GM19438 (cell line): ENCODE measurements at regions not wholly inside any gene's neighbourhood (a gene's known extent, or its start where the extent isn't known, plus 50 kb on each side); places are given as distances from the start of the nearest gene placed in this dataset.
"Not testable (repeated sequence)": the region's sequence is repeated elsewhere in the genome, so short reads cannot be mapped to it uniquely, and the experiment has no call there.

Experiments used
- ATAC-seq: cut with Tn5 transposase; IDR thresholded peaks from one replicate; pipeline ENCODE4 v1.9.1; 2021; ENCODE audit warnings: low read depth; ENCODE audit not compliant: unreplicated experiment

DNA sequence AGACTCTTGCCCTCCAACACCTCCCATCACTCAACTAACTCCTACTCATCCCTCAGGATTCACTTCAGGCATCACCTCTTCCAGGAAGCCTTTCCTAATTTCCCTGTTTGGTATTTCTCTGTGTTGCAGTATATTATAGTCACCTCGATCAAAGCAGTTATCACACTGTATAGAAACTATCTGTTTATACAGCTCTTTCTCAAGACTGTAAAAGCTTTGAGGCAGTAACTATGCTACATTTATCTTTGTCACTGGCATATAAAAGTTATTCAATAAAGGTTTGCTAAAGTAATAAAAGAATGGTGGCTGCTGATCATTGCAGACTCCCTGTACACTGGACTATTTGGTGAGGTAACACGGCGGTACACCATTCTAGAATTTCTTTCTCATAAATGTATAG is 284.9 kb downstream of the PAX3 start:
- no peak for ATAC-seq

GRCh38 chr2:222000326-222000725 is 298.5 kb downstream of the PAX3 start:
- no peak for ATAC-seq

DNA sequence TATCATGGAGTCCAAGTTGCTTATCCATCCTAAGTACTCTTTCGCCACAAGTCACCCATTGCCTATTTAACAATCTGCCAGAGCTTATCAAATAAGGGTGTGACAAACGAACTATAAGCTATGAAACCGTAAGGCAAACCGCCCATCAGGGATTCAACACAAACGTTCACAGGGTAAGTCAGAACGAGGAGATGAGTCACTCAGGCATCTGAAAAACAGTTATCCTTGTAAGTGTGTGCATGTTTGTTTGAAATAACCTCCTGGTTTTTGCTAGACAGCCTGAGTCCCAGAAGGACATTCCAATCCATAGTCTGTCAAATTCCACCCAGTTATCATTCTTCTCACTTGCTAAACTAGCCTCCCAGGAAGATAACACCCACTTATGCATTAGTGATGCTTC is 299.1 kb downstream of the PAX3 start:
- ATAC-seq: no peak

DNA sequence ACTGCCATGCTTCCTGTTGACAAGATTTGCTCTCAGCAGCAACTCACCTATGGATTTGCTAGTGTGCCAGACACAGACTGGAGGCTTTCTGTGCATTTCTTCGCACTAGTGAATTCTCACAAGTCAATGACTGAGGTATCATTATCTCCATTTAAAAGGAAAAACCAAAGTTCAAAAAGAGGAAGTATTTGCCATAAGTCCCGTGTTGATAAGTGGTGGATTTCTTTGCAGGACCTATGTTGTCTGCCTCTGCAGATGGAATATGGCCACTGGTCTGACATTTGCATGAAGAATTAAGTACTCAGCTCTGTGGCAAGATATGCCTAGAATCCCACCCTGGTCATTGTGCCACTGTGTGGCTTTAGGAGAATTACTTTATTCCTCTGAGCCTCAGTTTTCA is 299.6 kb downstream of the PAX3 start:
- ATAC-seq: no peak

- ATAC-seq: no peak
Observed at GRCh38 chr2:221997683-221998082, 301.1 kb downstream of the PAX3 start.

DNA sequence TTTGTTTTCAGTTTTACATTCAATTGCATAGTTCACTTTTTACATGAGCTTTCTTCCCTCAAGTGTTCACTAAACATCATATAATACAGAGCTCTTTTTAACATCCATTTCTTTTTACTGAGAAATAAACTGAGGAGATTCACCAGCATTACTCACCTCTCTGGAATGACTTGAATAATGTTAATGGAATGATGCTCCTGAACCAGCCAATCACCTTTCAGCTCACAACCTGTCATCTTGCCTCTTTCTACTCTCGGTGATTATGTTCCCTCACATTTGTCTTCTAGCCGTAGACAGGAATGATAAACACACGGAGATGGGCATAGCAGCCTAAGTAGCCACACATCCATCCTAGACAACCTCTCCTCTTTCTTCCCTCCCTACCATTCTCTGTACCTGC is 301.7 kb downstream of the PAX3 start:
- no peak for ATAC-seq

GRCh38 chr2:221994926-221995325 is 303.9 kb downstream of the PAX3 start:
- no peak for ATAC-seq

DNA sequence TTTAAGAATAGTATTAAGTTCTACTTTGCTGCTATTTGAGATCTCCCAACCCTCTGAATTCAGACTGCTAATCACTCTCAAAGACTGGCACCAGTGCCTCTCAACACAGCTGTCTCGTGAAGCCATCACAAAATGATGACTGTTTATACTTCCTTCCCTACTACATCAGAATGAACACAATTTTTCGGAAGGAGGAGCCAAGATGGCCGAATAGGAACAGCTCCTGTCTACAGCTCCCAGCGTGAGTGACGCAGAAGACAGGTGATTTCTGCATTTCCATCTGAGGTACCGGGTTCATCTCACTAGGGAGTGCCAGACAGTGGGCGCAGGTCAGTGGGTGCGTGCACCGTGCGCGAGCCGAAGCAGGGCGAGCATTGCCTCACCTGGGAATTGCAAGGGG is 314.4 kb downstream of the PAX3 start:
- not testable (repeated sequence) for ATAC-seq

- no peak for ATAC-seq
Observed at GRCh38 chr2:221981912-221982470, 316.8 kb downstream of the PAX3 start.

- no peak for ATAC-seq
Observed at GRCh38 chr2:221975151-221975550, 323.6 kb downstream of the PAX3 start.

GRCh38 chr2:221973902-221974301 is 324.9 kb downstream of the PAX3 start:
- no peak for ATAC-seq

GRCh38 chr2:221973502-221973901 is 325.3 kb downstream of the PAX3 start:
- no peak for ATAC-seq

DNA sequence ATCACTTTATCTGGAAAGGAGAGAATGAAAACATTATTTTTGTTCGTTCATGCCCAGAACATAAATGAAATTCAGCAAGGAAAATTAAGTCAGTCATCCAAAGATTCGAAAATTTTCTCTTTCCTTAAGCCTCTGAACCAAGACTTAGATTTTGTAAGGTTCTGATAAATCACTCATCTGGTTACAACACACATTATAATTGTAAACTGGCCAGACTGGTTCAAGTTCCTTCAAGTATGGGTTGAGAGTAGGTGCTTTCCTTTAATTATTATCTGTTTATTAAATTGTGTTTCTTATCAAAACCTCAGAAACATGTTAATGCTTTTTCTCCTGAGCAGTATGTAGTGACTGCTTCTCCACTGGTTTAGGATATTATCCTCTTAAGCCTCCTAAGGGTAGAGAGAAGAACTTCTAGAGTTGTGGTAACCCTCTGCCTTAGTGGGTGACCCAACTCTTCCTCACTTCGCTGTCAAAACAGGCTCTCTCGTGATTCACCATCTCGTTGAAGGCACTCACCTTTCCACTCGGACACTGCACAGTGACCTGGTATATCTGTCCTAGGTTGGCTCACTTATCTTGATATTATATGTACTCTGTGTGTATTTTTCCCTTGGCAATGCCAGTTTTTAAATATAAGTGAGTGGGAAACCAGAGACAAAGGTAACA is 325.9 kb downstream of the PAX3 start:
- ATAC-seq: no peak

GRCh38 chr2:221970389-221970788 is 328.4 kb downstream of the PAX3 start:
- ATAC-seq: no peak

GRCh38 chr2:221969830-221970144 is 329.0 kb downstream of the PAX3 start:
- no peak for ATAC-seq

DNA sequence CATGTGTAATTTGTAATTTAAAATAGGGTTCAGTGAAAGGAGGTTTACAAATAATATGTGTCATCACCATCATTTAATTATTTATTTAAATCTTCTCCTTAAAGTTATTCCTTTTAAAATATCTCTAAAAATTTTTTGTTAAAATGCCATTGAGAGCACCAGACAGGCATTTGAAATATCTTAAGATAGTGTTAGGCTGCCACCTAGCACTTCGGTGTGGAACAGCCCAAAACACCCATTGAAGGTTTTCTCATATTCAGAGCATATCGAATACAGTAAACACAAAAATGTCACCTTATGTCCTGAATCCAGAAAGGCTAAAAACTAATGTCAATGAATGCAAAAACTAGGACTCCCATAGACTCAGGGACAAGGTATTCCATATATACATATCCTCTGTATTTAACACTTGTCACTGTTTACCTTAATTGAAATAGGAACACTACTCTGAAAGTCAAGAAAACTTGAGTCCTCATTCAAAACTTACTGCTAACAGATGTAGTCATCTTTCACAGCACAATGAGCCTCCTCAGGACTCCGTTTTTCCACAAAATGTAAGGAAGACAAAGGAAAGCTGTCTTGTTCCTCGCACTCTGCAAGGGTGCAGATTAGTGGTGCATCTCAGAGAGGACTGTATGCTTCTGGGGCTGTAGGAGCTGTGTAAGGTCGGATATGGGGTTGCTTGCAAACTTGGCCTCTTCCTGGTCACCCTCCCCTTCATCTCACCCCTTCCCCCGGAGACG is 329.5 kb downstream of the PAX3 start:
- no peak for ATAC-seq

DNA sequence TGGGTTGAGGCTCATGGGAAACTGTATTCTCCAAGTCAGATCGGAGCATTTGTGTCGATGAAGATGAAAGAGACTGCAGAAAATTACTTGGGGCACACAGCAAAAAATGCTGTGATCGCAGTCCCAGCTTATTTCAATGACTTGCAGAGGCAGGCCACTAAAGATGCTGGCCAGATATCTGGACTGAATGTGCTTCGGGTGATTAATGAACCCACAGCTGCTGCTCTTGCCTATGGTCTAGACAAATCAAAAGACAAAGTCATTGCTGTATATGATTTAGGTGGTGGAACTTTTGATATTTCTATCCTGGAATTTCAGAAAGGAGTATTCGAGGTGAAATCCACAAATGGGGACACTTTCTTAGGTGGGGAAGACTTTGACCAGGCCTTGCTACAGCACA is 336.6 kb downstream of the PAX3 start:
- ATAC-seq: no peak

GRCh38 chr2:221961561-221961960 is 337.2 kb downstream of the PAX3 start:
- no peak for ATAC-seq

- ATAC-seq: no peak
Observed at GRCh38 chr2:221958224-221958623, 340.6 kb downstream of the PAX3 start.

- no peak for ATAC-seq
Observed at GRCh38 chr2:221948076-221948475, 350.7 kb downstream of the PAX3 start.

GRCh38 chr2:221944452-221944851 is 354.3 kb downstream of the PAX3 start:
- not testable (repeated sequence) for ATAC-seq
